SK-N-SH (cell line): ENCODE measurements at regions not wholly inside any gene's neighbourhood (a gene's known extent, or its start where the extent isn't known, plus 50 kb on each side); places are given as distances from the start of the nearest gene placed in this dataset.

Experiments used
- CTCF ChIA-PET: fragments of 300-600, 350-600 bp; formaldehyde crosslinking; extraction: SDS; loops from one replicate; lab custom pipeline; 2021; lab: Yijun Ruan, JAX
- POLR2A ChIA-PET: fragments of 350-600 bp; sonication (Branson Sonifier 250); formaldehyde crosslinking; extraction: SDS; loops from one replicate; lab custom pipeline; 2020; ENCODE audit warnings: antibody characterized with exemption, inconsistent platforms; lab: Yijun Ruan, JAX
- DNase-seq: peaks from one replicate; pipeline ENCODE4 v3.0.0; 2012
- H2AFZ ChIP-seq: fragments of 200-600 bp; sonication (generic); 2 replicates; pipeline ENCODE4 v1.8.1; 2016; ENCODE audit warnings: antibody characterized with exemption, mild to moderate bottlenecking, low read depth
- H3F3A ChIP-seq: fragments of 200-600 bp; sonication (generic); replicated peaks from 2 replicates; pipeline ENCODE3; 2016; ENCODE audit warnings: antibody characterized with exemption, mild to moderate bottlenecking; ENCODE audit not compliant: insufficient read depth
- H3K27ac ChIP-seq, 2 experiments: fragments of 200-500 bp in 1 of 2; fragments of 200-600 bp in 1 of 2; sonication (Bioruptor generic) in 1 of 2; sonication (generic), shearing (Covaris generic) in 1 of 2; 2 replicates each; pipeline versions ENCODE4 v1.5.1 to v1.6.1; 2014 to 2016; ENCODE audit warnings: low read depth in 2 of 2, inconsistent platforms in 1 of 2, low read length in 1 of 2, mild to moderate bottlenecking in 1 of 2, mixed read lengths in 1 of 2
- H3K27me3 ChIP-seq: fragments of 200-600 bp; sonication (generic), shearing (Covaris generic); 2 replicates; pipeline ENCODE4 v1.6.1; 2016; ENCODE audit warnings: mixed run types; ENCODE audit not compliant: insufficient read depth
- H3K36me3 ChIP-seq, 2 experiments: fragments of 200-500 bp in 1 of 2; fragments of 200-600 bp in 1 of 2; sonication (Bioruptor generic) in 1 of 2; sonication (generic) in 1 of 2; replicated peaks in 1 of 2; 2 replicates each; pipeline versions ENCODE3 to v1.5.1; 2014 to 2016; ENCODE audit warnings: low read length in 1 of 2, mild to moderate bottlenecking in 1 of 2; ENCODE audit not compliant: insufficient read depth in 2 of 2, control insufficient read depth in 1 of 2
- H3K4me1 ChIP-seq, 2 experiments: fragments of 200-500 bp in 1 of 2; fragments of 200-600 bp in 1 of 2; sonication (Bioruptor generic) in 1 of 2; sonication (generic), shearing (Covaris generic) in 1 of 2; 2 replicates each; pipeline versions ENCODE4 v1.5.1 to v1.6.1; 2014 to 2016; ENCODE audit warnings: low read depth in 1 of 2, low read length in 1 of 2, mixed run types in 1 of 2; ENCODE audit not compliant: insufficient read depth in 2 of 2, control insufficient read depth in 1 of 2
- H3K4me2 ChIP-seq: fragments of 200-600 bp; sonication (generic), shearing (Covaris generic); 2 replicates; pipeline ENCODE4 v1.6.1; 2017; ENCODE audit warnings: mixed run types
- H3K4me3 ChIP-seq, 2 experiments: fragments of 200-500 bp in 1 of 2; fragments of 200-600 bp in 1 of 2; sonication (Bioruptor generic) in 1 of 2; sonication (generic), shearing (Covaris generic) in 1 of 2; 2 replicates each; pipeline versions ENCODE4 v1.5.1 to v1.8.1; 2014 to 2016; ENCODE audit warnings: low read depth in 2 of 2, inconsistent platforms in 1 of 2, low read length in 1 of 2, mild to moderate bottlenecking in 1 of 2, mixed read lengths in 1 of 2, moderate library complexity in 1 of 2
- H3K79me2 ChIP-seq: fragments of 200-600 bp; sonication (generic); 2 replicates; pipeline ENCODE4 v1.8.1; 2017; ENCODE audit warnings: mild to moderate bottlenecking; ENCODE audit not compliant: insufficient read depth
- H3K9ac ChIP-seq: fragments of 200-600 bp; sonication (generic); 2 replicates; pipeline ENCODE4 v1.6.1; 2017; ENCODE audit warnings: mixed run types
- H3K9me2 ChIP-seq: fragments of 200-600 bp; sonication (generic); 2 replicates; pipeline ENCODE4 v1.6.1; 2017; ENCODE audit warnings: mixed run types
- H3K9me3 ChIP-seq: fragments of 200-600 bp; sonication (generic); 2 replicates; pipeline ENCODE4 v1.6.1; 2017; ENCODE audit warnings: mixed run types, mild to moderate bottlenecking, moderate library complexity
- H4K20me1 ChIP-seq: fragments of 200-600 bp; sonication (generic); 2 replicates; pipeline ENCODE4 v1.6.1; 2017; ENCODE audit warnings: mild to moderate bottlenecking, mixed run types; ENCODE audit not compliant: insufficient read depth
- EP300 ChIP-seq, 2 experiments: IDR thresholded peaks; 2 replicates each; pipeline versions ENCODE4 v1.4.0 to v1.6.1; 2012; ENCODE audit warnings: borderline replicate concordance in 1 of 2, low read depth in 1 of 2, low read length in 1 of 2
- EZH2phosphoT487 ChIP-seq: fragments of 200-600 bp; sonication (generic); IDR thresholded peaks from 2 replicates; pipeline ENCODE4 v1.6.1; 2017; ENCODE audit warnings: low read depth, mixed run types, mild to moderate bottlenecking, antibody characterized with exemption, moderate library complexity, borderline replicate concordance
- FOXJ3 ChIP-seq: sonication (generic); formaldehyde crosslinking; IDR thresholded peaks from 2 replicates; pipeline ENCODE4 v1.5.1; 2020; ENCODE audit warnings: mild to moderate bottlenecking, missing genetic modification reagents
- FOXM1 ChIP-seq: IDR thresholded peaks from 2 replicates; pipeline ENCODE4 v1.4.0; 2012; ENCODE audit warnings: low read depth, mild to moderate bottlenecking
- GATA2 ChIP-seq: sonication (generic); formaldehyde crosslinking; IDR thresholded peaks from 2 replicates; pipeline ENCODE4 v1.5.0; 2020; ENCODE audit warnings: mild to moderate bottlenecking, missing genetic modification reagents
- JUND ChIP-seq: IDR thresholded peaks from 2 replicates; pipeline ENCODE4 v1.4.0; 2012
- MXI1 ChIP-seq: IDR thresholded peaks from 2 replicates; pipeline ENCODE4 v1.6.1; 2012; ENCODE audit warnings: mild to moderate bottlenecking, low read depth, low read length, improper control_type of control experiment
- NFIC ChIP-seq: IDR thresholded peaks from 2 replicates; pipeline ENCODE4 v1.4.0; 2012; ENCODE audit warnings: borderline replicate concordance
- POLR2AphosphoS5 ChIP-seq: IDR thresholded peaks from 2 replicates; pipeline ENCODE4 v1.6.1; 2012; ENCODE audit warnings: low read depth, low read length
- RCOR1 ChIP-seq: fragments of 150-350 bp; IDR thresholded peaks from 2 replicates; pipeline ENCODE4 v1.6.1; 2017; ENCODE audit warnings: antibody characterized with exemption, low read length
- RXRA ChIP-seq: IDR thresholded peaks from 2 replicates; pipeline ENCODE4 v1.4.0; 2012; ENCODE audit warnings: low read depth, mild to moderate bottlenecking, borderline replicate concordance
- SIN3A ChIP-seq: IDR thresholded peaks from 2 replicates; pipeline ENCODE4 v1.6.1; 2012; ENCODE audit warnings: low read depth, mild to moderate bottlenecking, low read length, moderate library complexity, borderline replicate concordance
- SMC3 ChIP-seq: IDR thresholded peaks from 2 replicates; pipeline ENCODE4 v1.6.1; 2012; ENCODE audit warnings: low read depth, low read length, improper control_type of control experiment
- TAF1 ChIP-seq: IDR thresholded peaks from 2 replicates; pipeline ENCODE4 v1.6.1; 2012; ENCODE audit warnings: low read depth, mild to moderate bottlenecking, low read length, moderate library complexity, borderline replicate concordance
- TEAD4 ChIP-seq: IDR thresholded peaks from 2 replicates; pipeline ENCODE4 v1.4.0; 2012; ENCODE audit warnings: mild to moderate bottlenecking, borderline replicate concordance; ENCODE audit not compliant: insufficient read depth
- YY1 ChIP-seq: IDR thresholded peaks from 2 replicates; pipeline ENCODE4 v1.4.0; 2012; ENCODE audit warnings: low read depth, mild to moderate bottlenecking
- WGBS: methylation state at CpG from one replicate; pipeline ENCODE4 v1.1.6; 2017; ENCODE audit warnings: low lambda C conversion rate; 5-methylcytosine and 5-hydroxymethylcytosine counted together
- TF ChIP-seq, protein P1 (sequence below): fragments of 200-600 bp; sonication (generic); IDR thresholded peaks from 2 replicates; pipeline ENCODE4 v1.6.1; 2017; ENCODE audit warnings: antibody characterized with exemption, mild to moderate bottlenecking, moderate library complexity
- TF ChIP-seq, protein P2 (sequence below): IDR thresholded peaks from 2 replicates; pipeline ENCODE4 v1.4.0; 2012; ENCODE audit warnings: low read depth
- TF ChIP-seq, protein P3 (sequence below): IDR thresholded peaks from 2 replicates; pipeline ENCODE4 v1.4.0; 2012; ENCODE audit warnings: low read depth, borderline replicate concordance

DNA sequence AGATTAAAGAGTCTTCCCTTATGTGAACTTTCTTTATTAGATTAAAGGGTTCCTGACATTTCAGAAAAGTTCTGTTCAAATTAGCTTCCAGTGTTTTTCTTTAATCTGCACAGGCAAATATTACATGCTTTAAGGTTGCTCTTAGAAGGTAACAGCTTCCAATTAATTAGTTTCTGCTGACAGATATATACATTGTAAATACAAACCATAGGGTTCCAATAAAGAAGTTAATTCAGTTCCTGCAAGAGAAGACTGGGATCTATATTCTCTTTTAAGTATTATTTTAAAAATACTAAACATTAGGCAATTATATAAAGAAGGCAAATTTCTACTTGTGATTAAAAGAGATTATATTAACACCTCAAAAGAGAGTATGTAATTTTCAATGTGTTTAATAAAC, 795.7 kb downstream of the MAT2B start (continued):
- TF ChIP-seq, protein P1, sequence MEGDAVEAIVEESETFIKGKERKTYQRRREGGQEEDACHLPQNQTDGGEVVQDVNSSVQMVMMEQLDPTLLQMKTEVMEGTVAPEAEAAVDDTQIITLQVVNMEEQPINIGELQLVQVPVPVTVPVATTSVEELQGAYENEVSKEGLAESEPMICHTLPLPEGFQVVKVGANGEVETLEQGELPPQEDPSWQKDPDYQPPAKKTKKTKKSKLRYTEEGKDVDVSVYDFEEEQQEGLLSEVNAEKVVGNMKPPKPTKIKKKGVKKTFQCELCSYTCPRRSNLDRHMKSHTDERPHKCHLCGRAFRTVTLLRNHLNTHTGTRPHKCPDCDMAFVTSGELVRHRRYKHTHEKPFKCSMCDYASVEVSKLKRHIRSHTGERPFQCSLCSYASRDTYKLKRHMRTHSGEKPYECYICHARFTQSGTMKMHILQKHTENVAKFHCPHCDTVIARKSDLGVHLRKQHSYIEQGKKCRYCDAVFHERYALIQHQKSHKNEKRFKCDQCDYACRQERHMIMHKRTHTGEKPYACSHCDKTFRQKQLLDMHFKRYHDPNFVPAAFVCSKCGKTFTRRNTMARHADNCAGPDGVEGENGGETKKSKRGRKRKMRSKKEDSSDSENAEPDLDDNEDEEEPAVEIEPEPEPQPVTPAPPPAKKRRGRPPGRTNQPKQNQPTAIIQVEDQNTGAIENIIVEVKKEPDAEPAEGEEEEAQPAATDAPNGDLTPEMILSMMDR, result no peak
- TF ChIP-seq MXI1 (no peak), SMC3 (no peak)

DNA sequence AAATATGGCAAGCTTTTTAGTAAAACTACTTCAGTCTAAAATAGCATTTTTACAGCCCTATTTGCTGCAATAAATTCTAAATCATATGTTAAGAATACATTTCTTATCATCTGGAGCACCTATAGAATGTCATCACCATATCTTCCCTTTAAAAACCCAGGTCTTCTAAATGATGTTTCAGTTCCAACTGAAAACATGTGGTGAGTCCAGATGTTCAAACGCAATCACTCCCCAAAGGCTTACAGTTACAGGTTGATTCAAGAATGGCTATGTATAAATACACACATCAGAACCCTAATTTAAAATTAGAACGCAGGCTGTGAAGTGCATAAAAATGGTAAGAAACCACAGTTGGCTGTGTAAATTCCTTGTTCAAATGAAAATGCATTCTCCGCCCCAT, 796.3 kb downstream of the MAT2B start:
- no peak overlapping the region for H3K4me2 ChIP-seq
- POLR2A ChIA-PET, result no interaction called here
- H3K27ac ChIP-seq, result no peak overlapping the region
- CTCF ChIA-PET, result no interaction called here
- H2AFZ ChIP-seq, result no peak overlapping the region
- H3K9me2 ChIP-seq, result no peaks in the 10 kb centered on the region
- H3K9me3 ChIP-seq, result no peaks in the 10 kb centered on the region
- no peaks in the 10 kb centered on the region; a peak in 1 of 4 replicates for H3K4me1 ChIP-seq
- no peaks in the 10 kb centered on the region for H3K79me2 ChIP-seq
- H4K20me1 ChIP-seq, result no peaks in the 10 kb centered on the region
- no peaks in the 10 kb centered on the region for H3K36me3 ChIP-seq
- no peak for TF ChIP-seq FOXM1
- TF ChIP-seq TEAD4, result no peak
- TF ChIP-seq RCOR1, result no peak
- TF ChIP-seq POLR2AphosphoS5, result no peak
- no peak for TF ChIP-seq FOXJ3 (CRISPR knock-in tag)
- TF ChIP-seq GATA2 (CRISPR knock-in tag), result no peak
- no peak for TF ChIP-seq RXRA
- TF ChIP-seq, protein P1, result no peak
- TF ChIP-seq, protein P2, sequence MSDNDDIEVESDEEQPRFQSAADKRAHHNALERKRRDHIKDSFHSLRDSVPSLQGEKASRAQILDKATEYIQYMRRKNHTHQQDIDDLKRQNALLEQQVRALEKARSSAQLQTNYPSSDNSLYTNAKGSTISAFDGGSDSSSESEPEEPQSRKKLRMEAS, result no peak
- TF ChIP-seq EP300 (IDR thresholded peaks at IDR 0.05; ENCODE audit: borderline replicate concordance in 1 of 2, low read depth in 1 of 2, low read length in 1 of 2), result no peak
- no peak for TF ChIP-seq SIN3A
- TF ChIP-seq YY1, result no peak
- no peak for TF ChIP-seq EZH2phosphoT487
- TF ChIP-seq, protein P3, sequence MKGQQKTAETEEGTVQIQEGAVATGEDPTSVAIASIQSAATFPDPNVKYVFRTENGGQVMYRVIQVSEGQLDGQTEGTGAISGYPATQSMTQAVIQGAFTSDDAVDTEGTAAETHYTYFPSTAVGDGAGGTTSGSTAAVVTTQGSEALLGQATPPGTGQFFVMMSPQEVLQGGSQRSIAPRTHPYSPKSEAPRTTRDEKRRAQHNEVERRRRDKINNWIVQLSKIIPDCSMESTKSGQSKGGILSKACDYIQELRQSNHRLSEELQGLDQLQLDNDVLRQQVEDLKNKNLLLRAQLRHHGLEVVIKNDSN, result no peak
- no peak for TF ChIP-seq NFIC
- no peak for TF ChIP-seq TAF1
- TF ChIP-seq JUND, result no peak
- H3K27me3 ChIP-seq, result no peaks in the 10 kb centered on the region
- no peak overlapping the region for H3K4me3 ChIP-seq
- H3F3A ChIP-seq, result no peaks in the 10 kb centered on the region
- no peak overlapping the region for H3K9ac ChIP-seq
- DNase-seq, result no peak
- 76% methylated on average over 3 of the region's 3 CpGs for WGBS
